NCI-H2107 treated with DMSO at 0.1 percent for 48 hours (cell line): ENCODE measurements at regions not wholly inside any gene's neighbourhood (a gene's known extent, or its start where the extent isn't known, plus 50 kb on each side); places are given as distances from the start of the nearest gene placed in this dataset.

ENCODE experiments used
- DNase-seq: peaks from one replicate; lab custom pipeline; 2025; ENCODE audit not compliant: unreplicated experiment; lab: John Stamatoyannopoulos, UW

- no peak for DNase-seq
These were observed 228.6 kb downstream of the EFNB2 start for GRCh38 chr13:106306748-106307277.

- DNase-seq: no peak
These were observed 232.6 kb downstream of the EFNB2 start for GRCh38 chr13:106302843-106303242.

GRCh38 chr13:106302011-106302410, 233.5 kb downstream of the EFNB2 start:
- no peak for DNase-seq

- DNase-seq: no peak
These were observed 235.8 kb downstream of the EFNB2 start for GRCh38 chr13:106299621-106300020.

GRCh38 chr13:106297283-106297682, 238.2 kb downstream of the EFNB2 start:
- DNase-seq: no peak

- no peak for DNase-seq
These were observed 238.7 kb downstream of the EFNB2 start for GRCh38 chr13:106296723-106297122.

GRCh38 chr13:106295971-106296370, 239.5 kb downstream of the EFNB2 start:
- no peak for DNase-seq

- DNase-seq: no peak
These were observed 244.5 kb downstream of the EFNB2 start for GRCh38 chr13:106291006-106291405.

- no peak for DNase-seq
These were observed 248.1 kb downstream of the EFNB2 start for GRCh38 chr13:106287351-106287750.

- DNase-seq: no peak
These were observed 248.7 kb downstream of the EFNB2 start for GRCh38 chr13:106286811-106287210.

- DNase-seq: no peak
These were observed 251.1 kb downstream of the EFNB2 start for GRCh38 chr13:106284358-106284757.

GRCh38 chr13:106281426-106281825, 254.0 kb downstream of the EFNB2 start:
- DNase-seq: no peak

GRCh38 chr13:106277484-106278154, 257.8 kb downstream of the EFNB2 start:
- no peak for DNase-seq

GRCh38 chr13:106276876-106277275, 258.6 kb downstream of the EFNB2 start:
- no peak for DNase-seq

- no peak for DNase-seq
These were observed 259.9 kb downstream of the EFNB2 start for GRCh38 chr13:106275446-106276032.

- no peak for DNase-seq
These were observed 260.8 kb downstream of the EFNB2 start for GRCh38 chr13:106274551-106275203.

GRCh38 chr13:106263801-106264200, 271.7 kb downstream of the EFNB2 start:
- DNase-seq: no peak

GRCh38 chr13:106262886-106263285, 272.6 kb downstream of the EFNB2 start:
- no peak for DNase-seq

GRCh38 chr13:106261450-106261849, 274.0 kb downstream of the EFNB2 start:
- no peak for DNase-seq

GRCh38 chr13:106260352-106260751, 275.1 kb downstream of the EFNB2 start:
- no peak for DNase-seq

- DNase-seq: no peak
These were observed 275.5 kb downstream of the EFNB2 start for GRCh38 chr13:106259928-106260327.

GRCh38 chr13:106246666-106247188, 288.7 kb downstream of the EFNB2 start:
- DNase-seq: no peak
